ENCODE measurements at regions not wholly inside any gene's neighbourhood (a gene's known extent, or its start where the extent isn't known, plus 50 kb on each side); places are given as distances from the start of the nearest gene placed in this dataset.
A peak's percentile ranks its signal among the peaks of the same experiment; 100 is the strongest.

DNA sequence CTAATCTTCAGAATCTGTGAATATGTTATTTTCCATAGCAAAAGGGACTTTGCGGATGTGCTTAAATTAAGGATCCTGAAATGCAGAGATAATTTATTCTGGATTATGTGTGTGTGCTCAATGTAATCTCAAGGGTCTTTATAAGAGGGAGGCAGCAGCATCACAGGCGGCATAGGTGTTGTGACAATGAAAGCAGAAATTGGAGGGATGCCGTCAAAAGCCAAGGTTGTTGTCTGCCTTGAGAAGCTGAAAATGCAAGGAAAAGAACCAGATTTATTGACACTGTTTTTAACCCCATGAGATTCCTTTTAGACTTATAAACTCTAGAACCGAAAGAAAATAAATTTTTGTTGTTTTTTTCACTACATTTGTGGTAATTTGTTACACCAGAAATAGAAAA is 948.5 kb downstream of the TLE4 start:
- whole genome bisulfite sequencing, result 94% methylated on average over 4 of the region's 4 CpGs
- H3K4me3 ChIP-seq (ENCODE audit: low read length in 2 of 2), result no peak overlapping the region

DNA sequence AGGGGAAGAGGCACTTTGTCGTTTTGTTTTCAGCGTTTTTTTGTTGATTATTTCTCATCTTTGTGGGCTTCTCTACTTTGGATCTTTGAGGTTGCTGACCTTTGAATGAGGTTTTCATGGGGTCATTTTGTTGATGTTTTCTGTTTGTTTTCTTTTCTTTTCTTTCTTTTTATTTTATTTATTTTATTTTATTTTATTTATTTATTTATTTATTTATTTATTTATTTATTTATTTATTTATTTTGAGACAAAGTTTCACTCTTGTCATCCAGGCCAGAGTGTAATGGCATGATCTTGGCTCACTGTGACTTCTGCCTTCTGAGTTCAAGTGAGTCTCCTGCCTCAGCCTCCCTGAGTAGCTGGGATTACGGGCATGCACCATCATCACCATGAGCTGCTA is 946.7 kb downstream of the TLE4 start:
- Histone ChIP-seq H3K4me3 (ENCODE audit: low read length in 2 of 2) (no peak overlapping the region), H3K27me3 (ENCODE audit: control insufficient read depth in 2 of 2, insufficient read depth in 1 of 2, low read length in 1 of 2) (no peaks in the 10 kb centered on the region), H3K4me1 (ENCODE audit: control insufficient read depth in 2 of 2, insufficient read depth in 2 of 2, low read length in 2 of 2) (no peaks in the 10 kb centered on the region), H3K9me3 (ENCODE audit: control insufficient read depth in 2 of 2, insufficient read depth in 1 of 2, low read length in 1 of 2) (peaks cover 0 to 11% of the 10 kb centered on the region in 2 donors), H3K27ac (ENCODE audit: low read depth in 1 of 2, low read length in 1 of 2) (no peak overlapping the region), H3K36me3 (ENCODE audit: control insufficient read depth in 2 of 2, insufficient read depth in 2 of 2, low read length in 1 of 2) (no peaks in the 10 kb centered on the region)
- no peak for DNase-seq (ENCODE audit: low read depth in 6 of 9, low spot score in 9 of 9)
- WGBS, result 97% methylated on average over 3 of the region's 3 CpGs

More for the DNA sequence above, 948.5 kb downstream of the TLE4 start:
- peaks cover 0 to 11% of the 10 kb centered on the region in 2 donors for H3K9me3 ChIP-seq (ENCODE audit: control insufficient read depth in 2 of 2, insufficient read depth in 1 of 2, low read length in 1 of 2)
- no peaks in the 10 kb centered on the region for H3K4me1 ChIP-seq (ENCODE audit: control insufficient read depth in 2 of 2, insufficient read depth in 2 of 2, low read length in 2 of 2)
- DNase-seq (ENCODE audit: low read depth in 6 of 9, low spot score in 9 of 9), result no peak
- H3K27me3 ChIP-seq (ENCODE audit: control insufficient read depth in 2 of 2, insufficient read depth in 1 of 2, low read length in 1 of 2), result no peaks in the 10 kb centered on the region
- no peak overlapping the region for H3K27ac ChIP-seq (ENCODE audit: low read depth in 1 of 2, low read length in 1 of 2)
- H3K36me3 ChIP-seq (ENCODE audit: control insufficient read depth in 2 of 2, insufficient read depth in 2 of 2, low read length in 1 of 2), result no peaks in the 10 kb centered on the region

DNA sequence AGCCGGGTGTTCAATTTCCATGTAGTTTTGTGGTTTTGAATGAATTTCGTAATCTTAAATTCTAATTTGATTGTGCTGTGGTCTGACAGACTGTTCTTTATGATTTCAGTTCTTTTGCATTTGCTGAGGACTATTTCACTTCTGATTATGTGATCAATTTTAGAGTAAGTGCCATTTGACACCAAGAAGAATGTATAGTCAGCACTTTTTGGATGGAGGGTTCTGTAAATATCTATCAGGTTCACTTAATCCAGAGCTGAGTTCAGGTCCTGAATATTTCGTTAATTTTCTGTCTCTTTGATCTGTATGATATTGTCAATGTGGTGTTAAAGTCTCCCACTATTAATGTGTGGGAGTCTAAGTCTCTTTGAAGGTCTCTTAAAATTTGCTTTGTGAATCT is 944.9 kb downstream of the TLE4 start:
- Histone ChIP-seq H3K4me1 (ENCODE audit: control insufficient read depth in 2 of 2, insufficient read depth in 2 of 2, low read length in 2 of 2) (no peaks in the 10 kb centered on the region), H3K27ac (ENCODE audit: low read depth in 1 of 2, low read length in 1 of 2) (no peak overlapping the region), H3K27me3 (ENCODE audit: control insufficient read depth in 2 of 2, insufficient read depth in 1 of 2, low read length in 1 of 2) (no peaks in the 10 kb centered on the region), H3K9me3 (ENCODE audit: control insufficient read depth in 2 of 2, insufficient read depth in 1 of 2, low read length in 1 of 2) (peaks cover 0 to 11% of the 10 kb centered on the region in 2 donors), H3K36me3 (ENCODE audit: control insufficient read depth in 2 of 2, insufficient read depth in 2 of 2, low read length in 1 of 2) (no peaks in the 10 kb centered on the region), H3K4me3 (ENCODE audit: low read length in 2 of 2) (no peak overlapping the region)
- no peak for DNase-seq (ENCODE audit: low read depth in 6 of 9, low spot score in 9 of 9)
- 87% methylated on average over 3 of the region's 3 CpGs for WGBS

DNA sequence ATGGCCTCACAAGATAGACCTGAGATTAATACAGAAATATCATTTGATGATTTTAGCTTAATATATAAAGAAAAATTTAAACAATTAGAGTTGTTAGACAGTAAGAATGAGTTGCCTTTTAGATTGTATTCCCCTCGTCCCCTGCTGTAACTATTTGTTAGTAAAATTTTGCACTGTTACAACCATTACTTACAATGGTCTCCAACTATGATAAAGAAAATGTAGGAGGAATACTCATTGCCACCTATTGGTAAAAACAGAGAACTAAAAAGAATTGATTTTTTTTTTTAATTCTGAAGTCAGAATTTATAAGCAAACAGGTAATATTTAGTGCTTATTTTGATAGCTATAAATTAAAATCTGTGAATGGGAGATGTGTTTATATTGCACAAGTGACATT is 937.6 kb downstream of the TLE4 start:
- no peaks in the 10 kb centered on the region for H3K36me3 ChIP-seq (ENCODE audit: control insufficient read depth in 2 of 2, insufficient read depth in 2 of 2, low read length in 1 of 2)
- WGBS, result 90% methylated on average over 1 of the region's 1 CpG
- no peaks in the 10 kb centered on the region for H3K27me3 ChIP-seq (ENCODE audit: control insufficient read depth in 2 of 2, insufficient read depth in 1 of 2, low read length in 1 of 2)
- no peak overlapping the region for H3K4me3 ChIP-seq (ENCODE audit: low read length in 2 of 2)
- H3K4me1 ChIP-seq (ENCODE audit: control insufficient read depth in 2 of 2, insufficient read depth in 2 of 2, low read length in 2 of 2), result no peaks in the 10 kb centered on the region
- no peak for DNase-seq (ENCODE audit: low read depth in 6 of 9, low spot score in 9 of 9)
- no peak overlapping the region for H3K27ac ChIP-seq (ENCODE audit: low read depth in 1 of 2, low read length in 1 of 2)
- H3K9me3 ChIP-seq (ENCODE audit: control insufficient read depth in 2 of 2, insufficient read depth in 1 of 2, low read length in 1 of 2), result no peaks in the 10 kb centered on the region

DNA sequence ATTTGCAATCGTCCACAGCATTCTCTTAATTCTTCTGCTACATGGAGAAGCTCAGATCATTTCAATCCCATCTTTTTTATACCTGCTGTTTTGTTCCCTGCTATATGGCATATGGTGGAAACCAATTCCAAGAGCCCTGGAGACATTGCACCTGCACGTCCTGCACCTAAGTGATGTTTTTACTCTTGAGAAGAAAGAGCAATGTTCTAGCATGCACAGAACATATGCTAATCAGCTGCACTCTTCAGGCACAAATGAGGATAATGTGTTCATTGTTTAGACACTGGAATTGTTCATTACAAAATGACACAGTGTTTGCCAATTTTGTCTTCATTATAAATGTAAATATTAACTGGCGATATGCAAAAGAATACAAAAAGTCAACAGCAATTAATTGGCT is 935.8 kb downstream of the TLE4 start:
- Histone ChIP-seq H3K27me3 (ENCODE audit: control insufficient read depth in 2 of 2, insufficient read depth in 1 of 2, low read length in 1 of 2) (no peaks in the 10 kb centered on the region), H3K9me3 (ENCODE audit: control insufficient read depth in 2 of 2, insufficient read depth in 1 of 2, low read length in 1 of 2) (no peaks in the 10 kb centered on the region), H3K4me1 (ENCODE audit: control insufficient read depth in 2 of 2, insufficient read depth in 2 of 2, low read length in 2 of 2) (no peaks in the 10 kb centered on the region), H3K4me3 (ENCODE audit: low read length in 2 of 2) (no peak overlapping the region), H3K36me3 (ENCODE audit: control insufficient read depth in 2 of 2, insufficient read depth in 2 of 2, low read length in 1 of 2) (no peaks in the 10 kb centered on the region), H3K27ac (ENCODE audit: low read depth in 1 of 2, low read length in 1 of 2) (no peak overlapping the region)
- DNase-seq (ENCODE audit: low read depth in 6 of 9, low spot score in 9 of 9), result no peak
- WGBS, result 77% methylated on average over 3 of the region's 3 CpGs

DNA sequence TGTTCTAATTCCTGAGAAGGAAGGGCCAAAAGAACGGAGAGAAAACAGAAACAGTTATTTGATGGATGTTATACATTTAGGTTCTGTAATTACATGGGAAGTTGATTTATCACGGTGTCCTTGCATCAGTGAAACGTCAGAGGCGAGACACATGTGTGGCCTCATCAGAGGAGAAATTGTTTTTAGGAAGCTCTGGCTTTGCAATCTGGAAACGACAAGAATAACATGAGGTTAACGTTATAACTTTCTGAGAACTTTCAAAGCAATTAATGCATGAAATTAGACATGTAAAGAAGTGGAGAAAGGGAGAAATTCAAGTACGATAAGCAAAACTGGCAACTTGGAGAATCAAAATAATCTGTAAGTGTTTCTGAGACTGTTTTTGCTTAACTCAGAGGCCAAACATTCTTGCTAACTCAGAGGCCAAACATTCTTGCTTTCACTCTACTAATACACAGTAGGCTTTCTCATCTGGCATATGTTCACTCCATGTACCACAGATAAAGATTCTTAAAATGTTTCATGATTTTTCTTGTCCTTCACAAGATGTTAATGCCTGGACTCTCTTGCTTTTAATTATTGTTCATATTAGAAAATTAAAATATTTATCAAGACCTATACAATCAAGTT is 933.0 kb downstream of the TLE4 start:
- Histone ChIP-seq H3K36me3 (ENCODE audit: control insufficient read depth in 2 of 2, insufficient read depth in 2 of 2, low read length in 1 of 2) (no peaks in the 10 kb centered on the region), H3K27ac (ENCODE audit: low read depth in 1 of 2, low read length in 1 of 2) (no peak overlapping the region), H3K4me1 (ENCODE audit: control insufficient read depth in 2 of 2, insufficient read depth in 2 of 2, low read length in 2 of 2) (no peaks in the 10 kb centered on the region), H3K27me3 (ENCODE audit: control insufficient read depth in 2 of 2, insufficient read depth in 1 of 2, low read length in 1 of 2) (no peaks in the 10 kb centered on the region), H3K4me3 (ENCODE audit: low read length in 2 of 2) (no peak overlapping the region), H3K9me3 (ENCODE audit: control insufficient read depth in 2 of 2, insufficient read depth in 1 of 2, low read length in 1 of 2) (no peaks in the 10 kb centered on the region)
- 75% methylated on average over 7 of the region's 7 CpGs for WGBS
- no peak for DNase-seq (ENCODE audit: low read depth in 6 of 9, low spot score in 9 of 9)

DNA sequence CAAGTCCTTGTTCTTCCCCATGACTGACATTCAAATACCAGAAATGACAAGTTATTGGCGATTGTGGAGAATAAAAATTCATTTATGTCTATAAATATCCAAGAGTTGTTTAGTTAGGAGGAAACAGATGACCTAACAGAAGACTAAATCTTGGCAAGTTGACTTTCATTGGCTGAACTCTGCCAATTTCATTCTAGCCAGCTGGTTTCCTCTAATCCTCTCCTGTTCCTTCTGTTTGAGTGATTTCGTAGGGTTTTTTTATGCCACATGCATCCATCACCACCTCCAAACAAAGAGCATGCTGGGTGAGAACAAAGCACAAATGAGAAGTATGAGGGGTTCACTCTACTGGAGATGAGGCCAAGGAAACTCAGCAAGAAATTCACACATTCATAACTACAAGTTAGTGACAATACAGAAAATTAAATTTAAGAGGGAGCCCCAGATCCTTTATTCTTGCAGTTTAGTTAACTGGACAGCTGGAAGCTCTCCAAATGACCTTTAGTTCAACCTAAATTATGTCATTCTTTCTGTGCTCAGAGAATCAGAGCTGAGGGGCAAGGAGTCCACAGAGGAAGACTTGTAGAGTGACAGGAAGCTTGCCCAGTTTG is 932.0 kb downstream of the TLE4 start:
- WGBS, result 80% methylated on average over 2 of the region's 2 CpGs
- Histone ChIP-seq H3K4me1 (ENCODE audit: control insufficient read depth in 2 of 2, insufficient read depth in 2 of 2, low read length in 2 of 2) (no peaks in the 10 kb centered on the region), H3K9me3 (ENCODE audit: control insufficient read depth in 2 of 2, insufficient read depth in 1 of 2, low read length in 1 of 2) (no peaks in the 10 kb centered on the region), H3K36me3 (ENCODE audit: control insufficient read depth in 2 of 2, insufficient read depth in 2 of 2, low read length in 1 of 2) (no peaks in the 10 kb centered on the region), H3K27ac (ENCODE audit: low read depth in 1 of 2, low read length in 1 of 2) (no peak overlapping the region), H3K27me3 (ENCODE audit: control insufficient read depth in 2 of 2, insufficient read depth in 1 of 2, low read length in 1 of 2) (no peaks in the 10 kb centered on the region), H3K4me3 (ENCODE audit: low read length in 2 of 2) (no peak overlapping the region)
- DNase-seq (ENCODE audit: low read depth in 6 of 9, low spot score in 9 of 9), result no peak

DNA sequence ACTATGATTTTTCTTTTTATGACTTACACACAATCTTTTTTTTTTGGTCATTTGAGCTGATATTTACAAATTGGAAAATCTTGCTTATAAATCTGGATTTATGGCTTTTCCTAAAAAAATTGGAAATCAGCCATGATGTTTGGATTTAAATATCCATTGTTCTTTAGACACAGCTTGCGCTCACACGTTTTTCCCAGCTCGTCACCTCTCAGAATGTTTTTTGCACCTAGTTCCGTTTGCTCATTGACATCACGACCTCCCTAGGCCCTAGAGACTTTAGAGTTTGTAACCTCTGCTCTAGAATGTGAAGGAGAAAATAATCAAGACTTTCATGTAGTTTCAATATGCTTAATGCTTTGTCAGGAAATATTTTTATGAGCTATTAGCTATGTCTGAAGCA is 930.5 kb downstream of the TLE4 start:
- Histone ChIP-seq H3K27me3 (ENCODE audit: control insufficient read depth in 2 of 2, insufficient read depth in 1 of 2, low read length in 1 of 2) (no peaks in the 10 kb centered on the region), H3K27ac (ENCODE audit: low read depth in 1 of 2, low read length in 1 of 2) (no peak overlapping the region), H3K4me3 (ENCODE audit: low read length in 2 of 2) (no peak overlapping the region), H3K9me3 (ENCODE audit: control insufficient read depth in 2 of 2, insufficient read depth in 1 of 2, low read length in 1 of 2) (no peaks in the 10 kb centered on the region), H3K4me1 (ENCODE audit: control insufficient read depth in 2 of 2, insufficient read depth in 2 of 2, low read length in 2 of 2) (no peaks in the 10 kb centered on the region), H3K36me3 (ENCODE audit: control insufficient read depth in 2 of 2, insufficient read depth in 2 of 2, low read length in 1 of 2) (no peaks in the 10 kb centered on the region)
- WGBS, result 92% methylated on average over 5 of the region's 5 CpGs
- no peak for DNase-seq (ENCODE audit: low read depth in 6 of 9, low spot score in 9 of 9)

DNA sequence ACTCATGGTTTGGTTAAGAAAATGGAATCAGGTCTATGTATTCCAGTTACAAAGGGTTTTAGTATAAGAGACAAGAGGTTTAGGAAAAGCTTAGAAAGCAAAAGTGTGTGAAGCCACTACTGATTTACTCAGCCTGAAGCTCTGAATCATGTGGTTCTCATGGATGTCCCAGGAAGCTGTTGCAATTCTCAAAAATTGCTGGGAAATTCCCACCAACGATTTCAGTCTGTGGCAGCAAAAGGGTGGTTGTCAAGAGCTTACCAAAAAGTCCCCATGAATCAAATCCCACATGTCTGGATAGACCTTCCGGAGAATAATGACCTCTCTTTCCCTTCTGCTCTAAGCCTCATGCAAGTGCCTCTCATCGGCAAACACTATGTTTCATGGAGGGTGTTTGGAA is 929.9 kb downstream of the TLE4 start:
- no peaks in the 10 kb centered on the region for H3K36me3 ChIP-seq (ENCODE audit: control insufficient read depth in 2 of 2, insufficient read depth in 2 of 2, low read length in 1 of 2)
- 82% methylated on average over 3 of the region's 3 CpGs for WGBS
- H3K4me1 ChIP-seq (ENCODE audit: control insufficient read depth in 2 of 2, insufficient read depth in 2 of 2, low read length in 2 of 2), result no peaks in the 10 kb centered on the region
- no peaks in the 10 kb centered on the region for H3K9me3 ChIP-seq (ENCODE audit: control insufficient read depth in 2 of 2, insufficient read depth in 1 of 2, low read length in 1 of 2)
- DNase-seq (ENCODE audit: low read depth in 6 of 9, low spot score in 9 of 9), result peak in 1 of 9 donors; percentile 1
- no peak overlapping the region for H3K4me3 ChIP-seq (ENCODE audit: low read length in 2 of 2)
- no peak overlapping the region for H3K27ac ChIP-seq (ENCODE audit: low read depth in 1 of 2, low read length in 1 of 2)
- H3K27me3 ChIP-seq (ENCODE audit: control insufficient read depth in 2 of 2, insufficient read depth in 1 of 2, low read length in 1 of 2), result no peaks in the 10 kb centered on the region
